Esophagus muscularis mucosa (tissue), 4 donors: ENCODE measurements at regions not wholly inside any gene's neighbourhood (a gene's known extent, or its start where the extent isn't known, plus 50 kb on each side); places are given as distances from the start of the nearest gene placed in this dataset.

Experiments
- DNase-seq: peaks from one replicate; pipeline ENCODE4 v3.0.0-alpha.2; 2017; ENCODE audit errors: extremely low spot score
- H3K27ac ChIP-seq, 4 donors: fragments of 200-600 bp; sonication (generic); replicated peaks in 1 of 4; 1 replicate in 3 of 4; 2 replicates in 1 of 4; pipeline ENCODE4 v1.5.1; 2016 to 2019; ENCODE audit warnings: mild to moderate bottlenecking in 1 of 4
- H3K27me3 ChIP-seq, 4 donors: fragments of 200-600 bp; sonication (generic); one replicate each; pipeline versions ENCODE4 v1.5.1 to v1.6.0; 2016 to 2019
- H3K36me3 ChIP-seq, 4 donors: fragments of 200-600 bp; sonication (generic); one replicate each; pipeline ENCODE4 v1.5.1; 2016 to 2019
- H3K4me1 ChIP-seq, 4 donors: fragments of 200-600 bp; sonication (generic); one replicate each; pipeline ENCODE4 v1.5.1; 2016 to 2019
- H3K4me3 ChIP-seq, 4 donors: fragments of 200-600 bp; sonication (generic); 1 replicate in 2 of 4; 2 replicates in 2 of 4; pipeline ENCODE4 v1.5.1; 2016 to 2019; ENCODE audit warnings: mild to moderate bottlenecking in 4 of 4, moderate library complexity in 1 of 4
- H3K9me3 ChIP-seq, 4 donors: fragments of 200-600 bp; sonication (generic); 1 replicate in 3 of 4; 2 replicates in 1 of 4; pipeline ENCODE4 v1.5.1; 2016 to 2019
- EP300 ChIP-seq: sonication (generic); formaldehyde crosslinking; IDR thresholded peaks from one replicate; pipeline ENCODE4 v1.6.1; 2017; ENCODE audit warnings: antibody characterized with exemption
- POLR2A ChIP-seq: fragments of 450-650 bp; IDR thresholded peaks from one replicate; pipeline ENCODE4 v1.6.1; 2017; ENCODE audit warnings: antibody characterized with exemption, moderate library complexity, mild to moderate bottlenecking, low read depth
- POLR2AphosphoS5 ChIP-seq, 2 donors: sonication (generic); formaldehyde crosslinking; IDR thresholded peaks; one replicate each; pipeline ENCODE4 v1.6.1; 2017; ENCODE audit warnings: antibody characterized with exemption in 2 of 2
- WGBS: methylation state at CpG from one replicate; pipeline ENCODE4 v1.1.5; 2018; 5-methylcytosine and 5-hydroxymethylcytosine counted together
- intact Hi-C: fragments of 100-400 bp; cut with DNase I; formaldehyde crosslinking; loops from one replicate; pipeline ENCODE4 v1.15.1; 2023
- TF ChIP-seq, protein P1 (sequence below), 3 experiments: fragments of 200-600 bp in 2 of 3; fragments of 450-650 bp in 1 of 3; sonication (generic) in 2 of 3; IDR thresholded peaks; one replicate each; pipeline ENCODE4 v1.5.1; 2017 to 2019; ENCODE audit warnings: antibody characterized with exemption in 3 of 3, mild to moderate bottlenecking in 2 of 3, moderate library complexity in 1 of 3

GRCh38 chr20:18979132-18979531 lies 165.5 kb downstream of the SCP2D1 start:
- Histone ChIP-seq H3K27ac (no peak overlapping the region), H3K27me3 (no peaks in the 10 kb centered on the region), H3K4me1 (no peaks in the 10 kb centered on the region), H3K9me3 (no peaks in the 10 kb centered on the region), H3K4me3 (no peak overlapping the region), H3K36me3 (no peaks in the 10 kb centered on the region)
- 69% methylated on average over 1 of the region's 1 CpG for WGBS
- DNase-seq: no peak
- TF ChIP-seq, protein P1, sequence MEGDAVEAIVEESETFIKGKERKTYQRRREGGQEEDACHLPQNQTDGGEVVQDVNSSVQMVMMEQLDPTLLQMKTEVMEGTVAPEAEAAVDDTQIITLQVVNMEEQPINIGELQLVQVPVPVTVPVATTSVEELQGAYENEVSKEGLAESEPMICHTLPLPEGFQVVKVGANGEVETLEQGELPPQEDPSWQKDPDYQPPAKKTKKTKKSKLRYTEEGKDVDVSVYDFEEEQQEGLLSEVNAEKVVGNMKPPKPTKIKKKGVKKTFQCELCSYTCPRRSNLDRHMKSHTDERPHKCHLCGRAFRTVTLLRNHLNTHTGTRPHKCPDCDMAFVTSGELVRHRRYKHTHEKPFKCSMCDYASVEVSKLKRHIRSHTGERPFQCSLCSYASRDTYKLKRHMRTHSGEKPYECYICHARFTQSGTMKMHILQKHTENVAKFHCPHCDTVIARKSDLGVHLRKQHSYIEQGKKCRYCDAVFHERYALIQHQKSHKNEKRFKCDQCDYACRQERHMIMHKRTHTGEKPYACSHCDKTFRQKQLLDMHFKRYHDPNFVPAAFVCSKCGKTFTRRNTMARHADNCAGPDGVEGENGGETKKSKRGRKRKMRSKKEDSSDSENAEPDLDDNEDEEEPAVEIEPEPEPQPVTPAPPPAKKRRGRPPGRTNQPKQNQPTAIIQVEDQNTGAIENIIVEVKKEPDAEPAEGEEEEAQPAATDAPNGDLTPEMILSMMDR (IDR thresholded peaks at IDR 0.05): no peak
- TF ChIP-seq EP300 (no peak), POLR2AphosphoS5 (IDR thresholded peaks at IDR 0.05) (no peak), POLR2A (no peak)
- intact Hi-C loops: no loop called here

GRCh38 chr20:18981962-18982539 lies 168.5 kb downstream of the SCP2D1 start:
- peaks cover 0 to 21% (median 5%) of the 10 kb centered on the region in 4 donors for H3K4me1 ChIP-seq
- TF ChIP-seq, protein P1 (IDR thresholded peaks at IDR 0.05): no peak
- TF ChIP-seq EP300: no peak
- H3K9me3 ChIP-seq: no peaks in the 10 kb centered on the region
- intact Hi-C loops: no loop called here
- no peak overlapping the region for H3K27ac ChIP-seq
- WGBS: 78% methylated on average over 5 of the region's 5 CpGs
- H3K36me3 ChIP-seq: no peaks in the 10 kb centered on the region
- DNase-seq: no peak
- no peaks in the 10 kb centered on the region for H3K27me3 ChIP-seq
- H3K4me3 ChIP-seq: no peak overlapping the region

DNA sequence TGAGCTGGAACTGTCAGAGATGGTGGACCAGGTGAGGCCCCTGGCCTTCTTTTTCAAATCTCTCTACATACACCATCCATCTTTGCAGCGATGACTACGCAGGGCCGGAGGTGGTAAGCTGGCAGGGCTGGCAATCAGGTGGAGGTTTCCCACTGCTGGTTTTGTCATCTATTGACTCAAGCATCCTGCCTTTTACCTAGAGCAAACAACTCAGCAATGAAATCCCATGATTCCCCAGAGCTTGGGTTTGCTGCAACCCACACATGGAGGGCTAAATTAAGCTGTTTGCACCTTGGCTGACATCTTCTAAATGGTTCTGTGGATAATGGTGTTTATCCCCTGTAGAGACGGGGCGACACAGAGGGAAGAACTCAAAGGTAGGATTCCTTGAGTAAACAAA lies 170.2 kb downstream of the SCP2D1 start:
- 85% methylated on average over 5 of the region's 5 CpGs for WGBS
- Histone ChIP-seq H3K4me1 (peaks cover 0 to 21% (median 5%) of the 10 kb centered on the region in 4 donors), H3K27me3 (no peaks in the 10 kb centered on the region), H3K9me3 (no peaks in the 10 kb centered on the region), H3K36me3 (no peaks in the 10 kb centered on the region), H3K27ac (no peak overlapping the region), H3K4me3 (no peak overlapping the region)
- TF ChIP-seq POLR2AphosphoS5 (IDR thresholded peaks at IDR 0.05): no peak
- intact Hi-C loops: no loop called here
- no peak for DNase-seq

- Histone ChIP-seq H3K4me1 (peaks cover 0 to 21% (median 5%) of the 10 kb centered on the region in 4 donors), H3K36me3 (no peaks in the 10 kb centered on the region), H3K4me3 (no peak overlapping the region), H3K9me3 (no peaks in the 10 kb centered on the region), H3K27ac (peak overlapping the region in 2 of 4 donors; percentile 9 to 35), H3K27me3 (no peaks in the 10 kb centered on the region)
- TF ChIP-seq, protein P1 (IDR thresholded peaks at IDR 0.05): no peak
- no peak for TF ChIP-seq POLR2AphosphoS5 (IDR thresholded peaks at IDR 0.05)
- TF ChIP-seq POLR2A: no peak
- TF ChIP-seq EP300: no peak
- WGBS: 59% methylated on average over 10 of the region's 13 CpGs
- intact Hi-C loops: no loop called here
- DNase-seq: no peak
Measured at GRCh38 chr20:18984238-18985200, 170.9 kb downstream of the SCP2D1 start.

DNA sequence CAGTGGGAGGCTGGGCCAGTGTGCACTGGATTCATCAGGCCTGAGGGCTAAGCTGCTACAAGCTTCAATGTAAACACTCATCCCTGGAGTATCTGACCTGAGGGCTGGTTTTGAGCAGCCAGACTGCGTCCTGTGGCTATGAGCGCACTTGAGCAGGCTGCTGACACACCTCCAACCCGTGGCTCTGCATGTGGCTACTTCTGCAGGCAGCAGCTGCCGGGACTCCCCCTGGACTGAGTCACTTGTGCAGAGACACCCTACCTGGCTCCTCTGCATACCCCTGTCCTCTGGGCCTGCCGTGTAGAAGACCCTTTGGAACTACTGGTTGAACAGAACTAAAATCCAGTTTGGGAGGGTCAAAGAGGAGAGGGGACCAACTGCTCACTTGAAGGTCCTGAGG lies 172.0 kb downstream of the SCP2D1 start:
- no peaks in the 10 kb centered on the region for H3K27me3 ChIP-seq
- DNase-seq: no peak
- H3K4me1 ChIP-seq: peaks cover 0 to 27% (median 5%) of the 10 kb centered on the region in 4 donors
- peak overlapping the region in 3 of 4 donors; percentile 33 to 71 (median 61) for H3K27ac ChIP-seq
- H3K4me3 ChIP-seq: no peak overlapping the region
- WGBS: 90% methylated on average over 2 of the region's 5 CpGs
- TF ChIP-seq, protein P1 (IDR thresholded peaks at IDR 0.05): no peak
- TF ChIP-seq POLR2AphosphoS5 (IDR thresholded peaks at IDR 0.05) (no peak), EP300 (no peak), POLR2A (no peak)
- no peaks in the 10 kb centered on the region for H3K36me3 ChIP-seq
- intact Hi-C loops: no loop called here
- no peaks in the 10 kb centered on the region for H3K9me3 ChIP-seq
